ENCODE measurements at regions not wholly inside any gene's neighbourhood (a gene's known extent, or its start where the extent isn't known, plus 50 kb on each side); places are given as distances from the start of the nearest gene placed in this dataset.

- no peak for TF ChIP-seq GATA2 (IDR thresholded peaks at IDR 0.05; ENCODE audit: low read depth, low read length)
- TF ChIP-seq GATA3 (IDR thresholded peaks at IDR 0.05; ENCODE audit: low read depth, low read length): no peak
These were observed 87.5 kb downstream of the RTL6 start for GRCh38 chr22:44410451-44410991.

Measured in SH-SY5Y (cell line).